IMR-90 (cell line): ENCODE measurements at regions not wholly inside any gene's neighbourhood (a gene's known extent, or its start where the extent isn't known, plus 50 kb on each side); places are given as distances from the start of the nearest gene placed in this dataset.

Experiments used
- ATAC-seq: fragments of 200-7000 bp; cut with Tn5 transposase; 2 replicates; pipeline ENCODE4 v1.9.1; 2020; ENCODE audit warnings: low read depth, mild to moderate bottlenecking, moderate library complexity
- BruUV-seq: library from RNA; stranded (reverse); fragments of 400-500 nt; replicated peaks from 2 replicates; lab custom pipeline; 2021; lab: Mats Ljungman, UMichigan
- CTCF ChIA-PET: fragments of 300-600 bp; formaldehyde crosslinking; extraction: SDS; loops from one replicate; lab custom pipeline; 2021; ENCODE audit warnings: antibody characterized with exemption; lab: Yijun Ruan, JAX
- POLR2A ChIA-PET: fragments of 300-600 bp; sonication (Branson Sonifier 250); formaldehyde crosslinking; loops from one replicate; lab custom pipeline; 2022; ENCODE audit warnings: antibody characterized with exemption; ENCODE audit not compliant: unreplicated experiment; lab: Charles Lee
- DNase-seq: peaks from one replicate; pipeline ENCODE4 v3.0.0; 2013
- H2AFZ ChIP-seq: replicated peaks from 2 replicates; pipeline ENCODE3; 2013; ENCODE audit warnings: low read length, mild to moderate bottlenecking; ENCODE audit not compliant: poor library complexity
- H2AK5ac ChIP-seq: 2 replicates; pipeline ENCODE4 v1.6.1; 2013; ENCODE audit warnings: low read depth, low read length, inconsistent platforms
- H2AK9ac ChIP-seq: replicated peaks from 2 replicates; pipeline ENCODE3; 2013; ENCODE audit warnings: mild to moderate bottlenecking, low read depth, low read length, moderate library complexity; ENCODE audit not compliant: poor library complexity
- H2BK120ac ChIP-seq: 2 replicates; pipeline ENCODE4 v1.6.1; 2013; ENCODE audit warnings: low read depth, low read length, inconsistent platforms
- H2BK15ac ChIP-seq: 3 replicates; pipeline ENCODE4 v1.6.1; 2013; ENCODE audit warnings: low read depth, low read length, inconsistent platforms
- H2BK20ac ChIP-seq: 2 replicates; pipeline ENCODE4 v1.6.1; 2013; ENCODE audit warnings: low read depth, mild to moderate bottlenecking, inconsistent platforms, low read length, moderate library complexity
- H2BK5ac ChIP-seq: 2 replicates; pipeline ENCODE4 v1.6.1; 2013; ENCODE audit warnings: mild to moderate bottlenecking, low read depth, low read length, inconsistent platforms; ENCODE audit not compliant: poor library complexity, severe bottlenecking
- H3K14ac ChIP-seq: replicated peaks from 2 replicates; pipeline ENCODE4 v1.6.1; 2013; ENCODE audit warnings: low read depth, low read length, inconsistent platforms
- H3K18ac ChIP-seq: 2 replicates; pipeline ENCODE4 v1.6.1; 2013; ENCODE audit warnings: low read depth, low read length, control low read depth
- H3K23ac ChIP-seq: 2 replicates; pipeline ENCODE4 v1.6.1; 2013; ENCODE audit warnings: low read depth, low read length, inconsistent platforms
- H3K27ac ChIP-seq: 2 replicates; pipeline ENCODE4 v1.5.1; 2013; ENCODE audit warnings: mild to moderate bottlenecking, control low read depth, low read length; ENCODE audit not compliant: insufficient read depth
- H3K27me3 ChIP-seq: 2 replicates; pipeline ENCODE4 v1.6.1; 2013; ENCODE audit warnings: low read length; ENCODE audit not compliant: control insufficient read depth, insufficient read depth
- H3K36me3 ChIP-seq: 2 replicates; pipeline ENCODE4 v1.6.1; 2013; ENCODE audit warnings: low read length, mixed read lengths; ENCODE audit not compliant: control insufficient read depth, insufficient read depth
- H3K4ac ChIP-seq: 2 replicates; pipeline ENCODE4 v1.6.1; 2013; ENCODE audit warnings: low read depth, low read length, inconsistent platforms
- H3K4me1 ChIP-seq: 2 replicates; pipeline ENCODE4 v1.6.1; 2013; ENCODE audit warnings: low read length, mixed read lengths; ENCODE audit not compliant: control insufficient read depth, insufficient read depth
- H3K4me2 ChIP-seq: 2 replicates; pipeline ENCODE4 v1.6.1; 2013; ENCODE audit warnings: low read depth, mild to moderate bottlenecking, control low read depth, low read length, moderate library complexity
- H3K4me3 ChIP-seq: 2 replicates; pipeline ENCODE4 v1.5.1; 2013; ENCODE audit warnings: low read depth, mild to moderate bottlenecking, control low read depth, low read length, moderate library complexity; ENCODE audit not compliant: insufficient read depth
- H3K56ac ChIP-seq: 2 replicates; pipeline ENCODE4 v1.6.1; 2013; ENCODE audit warnings: low read length, inconsistent platforms; ENCODE audit not compliant: insufficient read depth; ENCODE audit errors: extremely low read depth
- H3K79me1 ChIP-seq, 2 experiments: 2 replicates each; pipeline ENCODE4 v1.6.1; 2013; ENCODE audit warnings: low read length in 2 of 2, inconsistent platforms in 1 of 2, low read depth in 1 of 2
- H3K9ac ChIP-seq: 2 replicates; pipeline ENCODE4 v1.6.1; 2013; ENCODE audit warnings: low read depth, low read length, control low read depth
- H3K9me1 ChIP-seq: 2 replicates; pipeline ENCODE4 v1.6.1; 2013; ENCODE audit warnings: low read length, inconsistent platforms; ENCODE audit not compliant: insufficient read depth
- H3K9me3 ChIP-seq: 2 replicates; pipeline ENCODE4 v1.6.1; 2013; ENCODE audit warnings: low read length; ENCODE audit not compliant: control insufficient read depth, insufficient read depth
- H4K20me1 ChIP-seq: 2 replicates; pipeline ENCODE4 v1.6.1; 2013; ENCODE audit warnings: low read length, inconsistent platforms; ENCODE audit not compliant: insufficient read depth
- H4K5ac ChIP-seq: 2 replicates; pipeline ENCODE4 v1.6.1; 2013; ENCODE audit warnings: mild to moderate bottlenecking, low read depth, low read length, control low read depth
- H4K8ac ChIP-seq, 2 experiments: 2 replicates each; pipeline ENCODE4 v1.6.1; 2013; ENCODE audit warnings: low read depth in 2 of 2, low read length in 2 of 2, control low read depth in 1 of 2, inconsistent platforms in 1 of 2
- H4K91ac ChIP-seq: 2 replicates; pipeline ENCODE4 v1.6.1; 2013; ENCODE audit warnings: low read depth, low read length, inconsistent platforms; ENCODE audit not compliant: insufficient read depth
- MAZ ChIP-seq: IDR thresholded peaks from 2 replicates; pipeline ENCODE4 v1.6.1; 2012; ENCODE audit warnings: low read depth, mild to moderate bottlenecking, low read length, improper control_type of control experiment, moderate library complexity, borderline replicate concordance
- WGBS, 2 experiments: methylation state at CpG; one replicate each; pipeline versions ENCODE4 v1.1.5 to v1.1.7; 2013; ENCODE audit warnings: missing lambda C conversion rate in 2 of 2; ENCODE audit not compliant: insufficient read length in 1 of 2; ENCODE audit errors: extremely low coverage in 2 of 2; 5-methylcytosine and 5-hydroxymethylcytosine counted together
- dilution Hi-C: fragments of 300-500 bp; cut with HindIII; formaldehyde crosslinking; loops from one replicate; pipeline ENCODE4 v1.14.3; 2018; ENCODE audit warnings: low sequenced_read_pairs; ENCODE audit not compliant: unreplicated experiment
- in situ Hi-C: fragments of 300-500 bp; cut with MboI; formaldehyde crosslinking; loops from 3 replicates; pipeline ENCODE4 v1.14.3; 2019; ENCODE audit warnings: low sequenced_read_pairs, inconsistent platforms, mixed read lengths
- intact Hi-C: fragments of 100-400 bp; cut with micrococcal nuclease; formaldehyde crosslinking; loops from 2 replicates; pipeline ENCODE4 v1.10.0; 2022

DNA sequence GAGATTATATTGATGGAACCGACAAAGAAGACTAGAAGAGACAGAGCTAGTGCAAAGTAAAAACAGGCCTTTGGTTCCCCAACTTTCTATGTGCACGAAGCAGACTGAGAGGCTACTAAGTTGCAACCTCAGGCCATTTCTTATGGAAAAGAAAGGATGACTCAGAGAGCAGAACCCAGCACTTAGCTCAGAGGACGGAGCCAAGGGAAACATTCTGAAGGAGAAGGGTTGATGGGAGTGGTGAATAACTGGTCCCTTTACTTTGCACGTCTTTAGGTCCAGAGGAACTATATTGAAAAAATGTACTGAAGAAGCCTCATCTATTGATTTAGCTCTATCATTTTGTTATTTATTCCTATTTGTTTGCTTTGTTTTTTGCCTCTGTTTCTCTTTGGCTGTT lies 182.1 kb downstream of the CPE start:
- ChIA-PET POLR2A (no interaction called here), CTCF (interaction anchor here (0.6 kb wide), 1 partner anchor 223 kb away, joined by 3 read pairs; no protein-coding TSS in a partner anchor)
- Histone ChIP-seq H3K4me2 (no peak overlapping the region), H3K18ac (no peak overlapping the region), H3K9me3 (peaks cover 2% of the 10 kb centered on the region; the same call in 1 of the 2 replicates), H4K5ac (no peak overlapping the region), H3K14ac (no peak overlapping the region), H3K36me3 (no peaks in the 10 kb centered on the region), H3K9ac (no peak overlapping the region), H3K4ac (no peak overlapping the region), H4K91ac (no peak overlapping the region), H3K4me1 (no peaks in the 10 kb centered on the region), H2BK120ac (no peak overlapping the region), H3K56ac (no peak overlapping the region), H2BK20ac (no peak overlapping the region), H3K79me1 (no peaks in the 10 kb centered on the region), H2AK9ac (no peak overlapping the region), H2BK5ac (no peak overlapping the region), H2AFZ (no peak overlapping the region), H2BK15ac (no peak overlapping the region), H3K4me3 (no peak overlapping the region), H3K23ac (no peak overlapping the region), H2AK5ac (no peak overlapping the region), H3K27me3 (no peaks in the 10 kb centered on the region), H4K8ac (no peak overlapping the region), H3K27ac (no peak overlapping the region), H4K20me1 (no peaks in the 10 kb centered on the region), H3K9me1 (no peaks in the 10 kb centered on the region)
- BruUV-seq, result no TSS peak
- no peak for ATAC-seq
- 20% methylated on average over 1 of the region's 4 CpGs; no CpG with 5 or more reads in 1 of the 2 experiments for WGBS, 2 experiments
- no peak for TF ChIP-seq MAZ
- DNase-seq, result no peak
- in situ Hi-C loops (no loop called here), intact Hi-C loops (no loop called here), dilution Hi-C loops (no loop called here)
